CD14-positive monocyte (primary cell): ENCODE measurements at regions not wholly inside any gene's neighbourhood (a gene's known extent, or its start where the extent isn't known, plus 50 kb on each side); places are given as distances from the start of the nearest gene placed in this dataset.

ENCODE experiments used
- DNase-seq, 3 donors: peaks; one replicate each; pipeline ENCODE4 v3.0.0-alpha.2; 2011 to 2022
- H2AFZ ChIP-seq: 2 replicates; pipeline ENCODE4 v1.6.0; 2012; ENCODE audit warnings: mild to moderate bottlenecking, low read depth, low read length, inconsistent platforms; ENCODE audit not compliant: insufficient read depth, poor library complexity, severe bottlenecking
- H3K27ac ChIP-seq, 2 donors: 1 replicate in 1 of 2; 2 replicates in 1 of 2; pipeline ENCODE4 v1.5.1; 2012 to 2013; ENCODE audit warnings: low read length in 2 of 2, control low read depth in 1 of 2, inconsistent platforms in 1 of 2, low read depth in 1 of 2, mild to moderate bottlenecking in 1 of 2
- H3K27me3 ChIP-seq, 2 donors: one replicate each; pipeline versions ENCODE4 v1.6.0 to v1.6.1; 2011 to 2013; ENCODE audit warnings: low read length in 2 of 2; ENCODE audit not compliant: control insufficient read depth in 2 of 2, insufficient read depth in 2 of 2
- H3K36me3 ChIP-seq, 2 donors: replicated peaks in 1 of 2; 1 replicate in 1 of 2; 2 replicates in 1 of 2; pipeline versions ENCODE4 v1.5.1 to v1.6.1; 2012 to 2013; ENCODE audit warnings: low read length in 2 of 2, control low read depth in 1 of 2, inconsistent platforms in 1 of 2, mild to moderate bottlenecking in 1 of 2; ENCODE audit not compliant: insufficient read depth in 2 of 2, control insufficient read depth in 1 of 2
- H3K4me1 ChIP-seq, 2 donors: 1 replicate in 1 of 2; 2 replicates in 1 of 2; pipeline versions ENCODE4 v1.5.1 to v1.6.1; 2012 to 2013; ENCODE audit warnings: low read length in 2 of 2, control low read depth in 1 of 2, inconsistent platforms in 1 of 2, mild to moderate bottlenecking in 1 of 2, moderate library complexity in 1 of 2; ENCODE audit not compliant: insufficient read depth in 2 of 2, control insufficient read depth in 1 of 2
- H3K4me2 ChIP-seq: replicated peaks from 2 replicates; pipeline ENCODE3; 2012; ENCODE audit warnings: low read length, moderate library complexity, mild to moderate bottlenecking; ENCODE audit not compliant: poor library complexity, severe bottlenecking; ENCODE audit errors: extremely low read depth
- H3K4me3 ChIP-seq, 3 experiments: fragments of 200-600 bp in 1 of 3; sonication (generic) in 1 of 3; replicated peaks in 1 of 3; 1 replicate in 2 of 3; 2 replicates in 1 of 3; pipeline ENCODE4 v1.5.1; 2011 to 2013; ENCODE audit warnings: low read length in 3 of 3, mild to moderate bottlenecking in 3 of 3, control low read depth in 2 of 3, low read depth in 2 of 3, inconsistent platforms in 1 of 3, moderate library complexity in 1 of 3
- H3K79me2 ChIP-seq: 2 replicates; pipeline ENCODE4 v1.6.0; 2012; ENCODE audit warnings: mild to moderate bottlenecking, control low read depth, inconsistent platforms, low read length, moderate library complexity; ENCODE audit not compliant: insufficient read depth
- H3K9ac ChIP-seq: 2 replicates; pipeline ENCODE4 v1.6.0; 2017; ENCODE audit warnings: low read length, mild to moderate bottlenecking; ENCODE audit not compliant: insufficient read depth, poor library complexity, severe bottlenecking
- H3K9me3 ChIP-seq, 2 donors: replicated peaks in 1 of 2; 1 replicate in 1 of 2; 2 replicates in 1 of 2; pipeline versions ENCODE4 v1.5.1 to v1.6.1; 2012 to 2013; ENCODE audit warnings: low read length in 2 of 2, control low read depth in 1 of 2; ENCODE audit not compliant: control insufficient read depth in 1 of 2, insufficient read depth in 1 of 2
- H4K20me1 ChIP-seq: 2 replicates; pipeline ENCODE4 v1.6.0; 2012; ENCODE audit warnings: mild to moderate bottlenecking, low read length, control low read depth, moderate library complexity; ENCODE audit not compliant: insufficient read depth
- H3K27ac Mint-ChIP-seq, 7 donors: one replicate each; pipeline ENCODE4 v1.8.0; 2020; ENCODE audit warnings: mild to moderate bottlenecking in 7 of 7, mixed read lengths in 7 of 7, moderate library complexity in 6 of 7, inconsistent platforms in 2 of 7
- H3K27me3 Mint-ChIP-seq, 3 donors: one replicate each; pipeline ENCODE4 v1.8.0; 2021 to 2022; ENCODE audit warnings: low read depth in 3 of 3, mild to moderate bottlenecking in 3 of 3, mixed read lengths in 3 of 3, moderate library complexity in 3 of 3, inconsistent platforms in 1 of 3
- H3K36me3 Mint-ChIP-seq, 2 donors: one replicate each; pipeline ENCODE4 v1.8.0; 2020; ENCODE audit warnings: mixed read lengths in 2 of 2, inconsistent platforms in 1 of 2, mild to moderate bottlenecking in 1 of 2
- H3K4me1 Mint-ChIP-seq: one replicate; pipeline ENCODE4 v1.8.0; 2020; ENCODE audit warnings: mild to moderate bottlenecking, mixed read lengths
- H3K4me3 Mint-ChIP-seq, 2 donors: one replicate each; pipeline ENCODE4 v1.8.0; 2020; ENCODE audit warnings: mild to moderate bottlenecking in 2 of 2, mixed read lengths in 2 of 2, moderate library complexity in 1 of 2
- H3K9me3 Mint-ChIP-seq, 7 donors: one replicate each; pipeline ENCODE4 v1.8.0; 2020 to 2022; ENCODE audit warnings: mixed read lengths in 7 of 7, mild to moderate bottlenecking in 6 of 7, moderate library complexity in 6 of 7, inconsistent platforms in 2 of 7
- CTCF ChIP-seq: fragments of 200-600 bp; IDR thresholded peaks from one replicate; pipeline ENCODE4 v1.8.0; 2022; ENCODE audit warnings: antibody characterized with exemption, mild to moderate bottlenecking
- WGBS: methylation state at CpG from one replicate; pipeline ENCODE4 v1.1.5; 2013; ENCODE audit warnings: missing lambda C conversion rate; ENCODE audit not compliant: insufficient coverage; 5-methylcytosine and 5-hydroxymethylcytosine counted together
- intact Hi-C, 2 donors: fragments of 100-400 bp; cut with micrococcal nuclease; formaldehyde crosslinking; loops; one replicate each; pipeline versions ENCODE4 v1.15.0 to v1.15.1; 2023

- 83% methylated on average over 2 of the region's 7 CpGs for WGBS
- Histone ChIP-seq H3K36me3 (no peaks in the 10 kb centered on the region), H3K9me3 (no peaks in the 10 kb centered on the region), H3K4me3 (no peak overlapping the region), H4K20me1 (no peaks in the 10 kb centered on the region), H3K27ac (no peak overlapping the region), H3K4me1 (no peaks in the 10 kb centered on the region), H3K79me2 (no peaks in the 10 kb centered on the region), H3K27me3 (no peaks in the 10 kb centered on the region), H2AFZ (no peak overlapping the region), H3K9ac (no peak overlapping the region), H3K4me2 (no peak overlapping the region)
- Mint-ChIP-seq H3K27ac (no peak overlapping the region), H3K36me3 (no peaks in the 10 kb centered on the region), H3K9me3 (peaks cover 0 to 2% (median 0%) of the 10 kb centered on the region in 7 donors), H3K4me1 (no peaks in the 10 kb centered on the region), H3K27me3 (peaks cover 3 to 6% (median 5%) of the 10 kb centered on the region in 3 donors), H3K4me3 (no peak overlapping the region)
- TF ChIP-seq CTCF = no peak
- intact Hi-C loops = no loop called here
- no peak for DNase-seq
Observed at GRCh38 chr19:31402529-31403316, 53.5 kb upstream of the TSHZ3 start.

- no peak for TF ChIP-seq CTCF
- Histone ChIP-seq H3K4me3 (no peak overlapping the region), H3K4me1 (no peaks in the 10 kb centered on the region), H4K20me1 (no peaks in the 10 kb centered on the region), H2AFZ (no peak overlapping the region), H3K9me3 (no peaks in the 10 kb centered on the region), H3K27ac (no peak overlapping the region), H3K27me3 (no peaks in the 10 kb centered on the region), H3K36me3 (no peaks in the 10 kb centered on the region), H3K4me2 (no peak overlapping the region), H3K79me2 (no peaks in the 10 kb centered on the region), H3K9ac (no peak overlapping the region)
- Mint-ChIP-seq H3K4me1 (peaks cover 5% of the 10 kb centered on the region), H3K27ac (no peak overlapping the region), H3K9me3 (peaks cover 0 to 3% (median 0%) of the 10 kb centered on the region in 7 donors), H3K4me3 (no peak overlapping the region), H3K27me3 (peaks cover 0 to 6% (median 3%) of the 10 kb centered on the region in 3 donors), H3K36me3 (no peaks in the 10 kb centered on the region)
- intact Hi-C loops = no loop called here
- no CpG with 5 or more reads among the region's 4 CpGs for WGBS
- DNase-seq = no peak
Observed at GRCh38 chr19:31406106-31406505, 56.9 kb upstream of the TSHZ3 start.
